Smooth muscle cell (in vitro differentiated cells): ENCODE measurements at regions not wholly inside any gene's neighbourhood (a gene's known extent, or its start where the extent isn't known, plus 50 kb on each side); places are given as distances from the start of the nearest gene placed in this dataset.

ENCODE experiments used
- DNase-seq: peaks from one replicate; lab custom pipeline; 2025; ENCODE audit not compliant: unreplicated experiment; lab: John Stamatoyannopoulos, UW
- H2AFZ ChIP-seq: fragments of 200-600 bp; sonication (generic); 2 replicates; pipeline ENCODE4 v1.6.0; 2016; ENCODE audit warnings: antibody characterized with exemption, low read depth, mild to moderate bottlenecking
- H3F3A ChIP-seq: fragments of 200-600 bp; sonication (generic); 2 replicates; pipeline ENCODE4 v1.6.0; 2017; ENCODE audit warnings: antibody characterized with exemption, low read depth
- H3K27ac ChIP-seq: fragments of 200-600 bp; sonication (generic); 2 replicates; pipeline ENCODE4 v1.5.1; 2016; ENCODE audit warnings: low read depth, mild to moderate bottlenecking
- H3K27me3 ChIP-seq: fragments of 200-600 bp; sonication (generic); 2 replicates; pipeline ENCODE4 v1.6.1; 2016; ENCODE audit warnings: low read depth, mild to moderate bottlenecking
- H3K36me3 ChIP-seq: fragments of 200-600 bp; sonication (generic); 2 replicates; pipeline ENCODE4 v1.5.1; 2016; ENCODE audit warnings: low read depth
- H3K4me1 ChIP-seq: fragments of 200-600 bp; sonication (generic); 2 replicates; pipeline ENCODE4 v1.5.1; 2016; ENCODE audit warnings: low read depth
- H3K4me2 ChIP-seq: fragments of 200-600 bp; sonication (generic); 2 replicates; pipeline ENCODE4 v1.6.0; 2016; ENCODE audit warnings: mild to moderate bottlenecking
- H3K4me3 ChIP-seq: fragments of 200-600 bp; sonication (generic); 2 replicates; pipeline ENCODE4 v1.5.1; 2016; ENCODE audit warnings: mild to moderate bottlenecking
- H3K79me2 ChIP-seq: fragments of 200-600 bp; sonication (generic); 2 replicates; pipeline ENCODE4 v1.6.0; 2016; ENCODE audit warnings: low read depth, mild to moderate bottlenecking
- H3K9ac ChIP-seq: fragments of 200-600 bp; sonication (generic); 2 replicates; pipeline ENCODE4 v1.6.0; 2016; ENCODE audit warnings: low read depth
- H3K9me3 ChIP-seq: fragments of 200-600 bp; sonication (generic); replicated peaks from 2 replicates; pipeline ENCODE4 v1.5.1; 2016; ENCODE audit warnings: low read depth
- H4K20me1 ChIP-seq: fragments of 200-600 bp; sonication (generic); 2 replicates; pipeline ENCODE4 v1.6.0; 2016; ENCODE audit warnings: low read depth
- CTCF ChIP-seq: fragments of 200-600 bp; sonication (generic); IDR thresholded peaks from 2 replicates; pipeline ENCODE4 v1.5.1; 2017; ENCODE audit warnings: borderline replicate concordance, mild to moderate bottlenecking, antibody characterized with exemption; ENCODE audit not compliant: insufficient read depth, poor library complexity, severe bottlenecking
- WGBS: methylation state at CpG from one replicate; pipeline ENCODE4 v1.1.7; 2016; ENCODE audit warnings: low lambda C conversion rate; 5-methylcytosine and 5-hydroxymethylcytosine counted together

GRCh38 chr6:12348530-12349511, 58.7 kb downstream of the EDN1 start:
- Histone ChIP-seq H2AFZ (no peak overlapping the region), H3K9ac (no peak overlapping the region), H3K4me3 (no peak overlapping the region), H3K9me3 (peaks cover 3% of the 10 kb centered on the region), H3K4me1 (peaks cover 11% of the 10 kb centered on the region), H3K27ac (peak overlapping the region; percentile 69), H3K36me3 (no peaks in the 10 kb centered on the region), H3K4me2 (peak overlapping the region; percentile 11), H3F3A (no peaks in the 10 kb centered on the region), H3K79me2 (no peaks in the 10 kb centered on the region), H3K27me3 (no peaks in the 10 kb centered on the region), H4K20me1 (no peaks in the 10 kb centered on the region)
- DNase-seq: no peak
- WGBS: 11% methylated on average over 6 of the region's 6 CpGs
- TF ChIP-seq CTCF: no peak

GRCh38 chr6:12350644-12351170, 60.5 kb downstream of the EDN1 start:
- Histone ChIP-seq H3K27ac (no peak overlapping the region), H4K20me1 (no peaks in the 10 kb centered on the region), H3K4me2 (no peak overlapping the region), H3F3A (no peaks in the 10 kb centered on the region), H3K4me3 (no peak overlapping the region), H3K36me3 (no peaks in the 10 kb centered on the region), H3K9me3 (peaks cover 3% of the 10 kb centered on the region), H3K9ac (no peak overlapping the region), H3K4me1 (peaks cover 22% of the 10 kb centered on the region), H2AFZ (no peak overlapping the region), H3K27me3 (no peaks in the 10 kb centered on the region), H3K79me2 (no peaks in the 10 kb centered on the region)
- 95% methylated on average over 1 of the region's 1 CpG for WGBS
- no peak for TF ChIP-seq CTCF
- no peak for DNase-seq

- no peak overlapping the region for H2AFZ ChIP-seq
Measured at GRCh38 chr6:12351672-12352071, 61.5 kb downstream of the EDN1 start.

More at GRCh38 chr6:12351672-12352071, 61.5 kb downstream of the EDN1 start:
- H3K27ac ChIP-seq: no peak overlapping the region
- no peak for DNase-seq
- no peak overlapping the region for H3K9ac ChIP-seq
- H3K79me2 ChIP-seq: no peaks in the 10 kb centered on the region
- peaks cover 3% of the 10 kb centered on the region for H3K9me3 ChIP-seq
- no peaks in the 10 kb centered on the region for H3K27me3 ChIP-seq
- no peak for TF ChIP-seq CTCF
- H3F3A ChIP-seq: no peaks in the 10 kb centered on the region
- H4K20me1 ChIP-seq: no peaks in the 10 kb centered on the region
- no peak overlapping the region for H3K4me3 ChIP-seq
- no peaks in the 10 kb centered on the region for H3K36me3 ChIP-seq
- H3K4me1 ChIP-seq: peaks cover 22% of the 10 kb centered on the region
- H3K4me2 ChIP-seq: no peak overlapping the region
